HL-60 (cell line): ENCODE measurements at regions not wholly inside any gene's neighbourhood (a gene's known extent, or its start where the extent isn't known, plus 50 kb on each side); places are given as distances from the start of the nearest gene placed in this dataset.

ENCODE experiments used
- CTCF ChIP-seq: IDR thresholded peaks from one replicate; pipeline ENCODE4 v1.5.1; 2011; ENCODE audit warnings: low read length, control low read depth, inconsistent platforms; ENCODE audit not compliant: insufficient read depth
- GABPA ChIP-seq: IDR thresholded peaks from 2 replicates; pipeline ENCODE4 v1.6.1; 2012; ENCODE audit warnings: low read depth
- POLR2AphosphoS5 ChIP-seq: IDR thresholded peaks from 2 replicates; pipeline ENCODE4 v1.6.1; 2012; ENCODE audit warnings: low read depth

GRCh38 chr10:93250010-93250409 is 176.3 kb downstream of the CYP26A1 start:
- TF ChIP-seq CTCF (no peak), GABPA (no peak), POLR2AphosphoS5 (no peak)
